ENCODE measurements at regions not wholly inside any gene's neighbourhood (a gene's known extent, or its start where the extent isn't known, plus 50 kb on each side); places are given as distances from the start of the nearest gene placed in this dataset.

GRCh38 chrX:129115935-129116334 is 407.4 kb downstream of the SMARCA1 start:
- no peak for TF ChIP-seq POLR2A (IDR thresholded peaks at IDR 0.05)
- no peak for TF ChIP-seq EP300 (IDR thresholded peaks at IDR 0.05)

Measured in stomach (tissue), 4 donors.